WTC11 (cell line): ENCODE measurements at regions not wholly inside any gene's neighbourhood (a gene's known extent, or its start where the extent isn't known, plus 50 kb on each side); places are given as distances from the start of the nearest gene placed in this dataset.

Source experiments
- ATAC-seq: fragments of 200-7000 bp; cut with Tn5 transposase; 2 replicates; pipeline ENCODE4 v1.10.0; 2021; ENCODE audit warnings: mild to moderate bottlenecking, moderate library complexity
- CTCF ChIA-PET: fragments of 300-600 bp; sonication (Branson Sonifier 250); formaldehyde crosslinking; loops from one replicate; lab custom pipeline; 2021; ENCODE audit warnings: antibody characterized with exemption; lab: Charles Lee
- POLR2A ChIA-PET: fragments of 350-600 bp; sonication (Branson Sonifier 250); formaldehyde crosslinking; loops from one replicate; lab custom pipeline; 2021; ENCODE audit warnings: antibody characterized with exemption; lab: Charles Lee
- DNase-seq: peaks from one replicate; pipeline ENCODE4 v3.0.0; 2021; ENCODE audit warnings: low spot score
- H3K27ac Mint-ChIP-seq: 2 replicates; pipeline ENCODE4 v1.8.0; 2021; ENCODE audit warnings: mixed read lengths
- H3K27me3 Mint-ChIP-seq: 2 replicates; pipeline ENCODE4 v1.8.0; 2021; ENCODE audit warnings: low read depth, mild to moderate bottlenecking, moderate library complexity, mixed read lengths
- H3K36me3 Mint-ChIP-seq: 2 replicates; pipeline ENCODE4 v1.8.0; 2021; ENCODE audit warnings: mixed read lengths
- H3K4me1 Mint-ChIP-seq: 2 replicates; pipeline ENCODE4 v1.8.0; 2022; ENCODE audit warnings: mixed read lengths
- H3K4me3 Mint-ChIP-seq: 2 replicates; pipeline ENCODE4 v1.8.0; 2021; ENCODE audit warnings: mild to moderate bottlenecking, moderate library complexity, mixed read lengths
- H3K9me3 Mint-ChIP-seq: 2 replicates; pipeline ENCODE4 v1.8.0; 2021; ENCODE audit warnings: mixed read lengths
- CREB1 ChIP-seq: sonication (generic); formaldehyde crosslinking; IDR thresholded peaks from 2 replicates; pipeline ENCODE4 v1.8.0; 2023; ENCODE audit warnings: mild to moderate bottlenecking, missing genetic modification reagents
- ELF4 ChIP-seq: sonication (generic); formaldehyde crosslinking; IDR thresholded peaks from 2 replicates; pipeline ENCODE4 v1.8.1; 2022; ENCODE audit warnings: low read depth, mild to moderate bottlenecking, moderate library complexity, missing genetic modification reagents
- ERG ChIP-seq: fragments of 250-450 bp; sonication (Bioruptor Pico); IDR thresholded peaks from 2 replicates; pipeline ENCODE4 v1.8.0; 2021; ENCODE audit warnings: mild to moderate bottlenecking
- GABPB1 ChIP-seq: sonication (generic); formaldehyde crosslinking; IDR thresholded peaks from 2 replicates; pipeline ENCODE4 v1.8.1; 2023; ENCODE audit warnings: mild to moderate bottlenecking, missing genetic modification reagents
- MYBL2 ChIP-seq: sonication (generic); formaldehyde crosslinking; IDR thresholded peaks from 2 replicates; pipeline ENCODE4 v1.8.1; 2023; ENCODE audit warnings: mild to moderate bottlenecking, moderate library complexity, missing genetic modification reagents
- NR3C1 ChIP-seq: sonication (generic); formaldehyde crosslinking; conservative IDR thresholded peaks from 2 replicates; pipeline ENCODE4 v1.8.1; 2023; ENCODE audit warnings: low read depth, mild to moderate bottlenecking, missing genetic modification reagents
- PRDM15 ChIP-seq: sonication (generic); formaldehyde crosslinking; IDR thresholded peaks from 2 replicates; pipeline ENCODE4 v1.8.0; 2022; ENCODE audit warnings: missing genetic modification reagents
- PREB ChIP-seq: sonication (generic); formaldehyde crosslinking; IDR thresholded peaks from 2 replicates; pipeline ENCODE4 v1.8.1; 2022; ENCODE audit warnings: mild to moderate bottlenecking, missing genetic modification reagents, moderate library complexity, borderline replicate concordance
- TEAD1 ChIP-seq: sonication (generic); formaldehyde crosslinking; IDR thresholded peaks from 2 replicates; pipeline ENCODE4 v1.8.0; 2022; ENCODE audit warnings: mild to moderate bottlenecking, missing genetic modification reagents
- USF1 ChIP-seq: sonication (generic); formaldehyde crosslinking; IDR thresholded peaks from 2 replicates; pipeline ENCODE4 v1.8.0; 2022; ENCODE audit warnings: mild to moderate bottlenecking, missing genetic modification reagents
- ZNF121 ChIP-seq: sonication (generic); formaldehyde crosslinking; IDR thresholded peaks from 2 replicates; pipeline ENCODE4 v1.8.0; 2023; ENCODE audit warnings: missing genetic modification reagents
- ZNF317 ChIP-seq: sonication (generic); formaldehyde crosslinking; IDR thresholded peaks from 2 replicates; pipeline ENCODE4 v1.8.1; 2023; ENCODE audit warnings: low read depth, mild to moderate bottlenecking, moderate library complexity, missing genetic modification reagents, borderline replicate concordance
- TF ChIP-seq, protein P1 (sequence below): sonication (generic); formaldehyde crosslinking; IDR thresholded peaks from 2 replicates; pipeline ENCODE4 v1.8.1; 2023; ENCODE audit warnings: mild to moderate bottlenecking, missing genetic modification reagents
- TF ChIP-seq, protein P2 (sequence below): sonication (generic); formaldehyde crosslinking; conservative IDR thresholded peaks from 2 replicates; pipeline ENCODE4 v1.8.1; 2023; ENCODE audit warnings: mild to moderate bottlenecking, low read depth, missing genetic modification reagents, moderate library complexity
- TF ChIP-seq, protein P3 (sequence below): sonication (generic); formaldehyde crosslinking; IDR thresholded peaks from 2 replicates; pipeline ENCODE4 v1.8.1; 2023; ENCODE audit warnings: mild to moderate bottlenecking, missing genetic modification reagents, borderline replicate concordance

GRCh38 chr21:19181604-19182140 lies 778.1 kb upstream of the TMPRSS15 start:
- peaks cover 3% of the 10 kb centered on the region; the same call in 1 of the 2 replicates for H3K9me3 Mint-ChIP-seq
- H3K27ac Mint-ChIP-seq: no peak overlapping the region
- ChIA-PET POLR2A (no interaction called here), CTCF (no interaction called here)
- H3K4me3 Mint-ChIP-seq: no peak overlapping the region
- peaks cover 6% of the 10 kb centered on the region for H3K4me1 Mint-ChIP-seq
- H3K36me3 Mint-ChIP-seq: no peaks in the 10 kb centered on the region
- DNase-seq (no peak), ATAC-seq (no peak)
- TF ChIP-seq PREB (CRISPR knock-in tag) (no peak), USF1 (CRISPR knock-in tag) (no peak), TEAD1 (CRISPR knock-in tag) (no peak), MYBL2 (CRISPR knock-in tag) (no peak), CREB1 (CRISPR knock-in tag) (no peak)
- no peaks in the 10 kb centered on the region for H3K27me3 Mint-ChIP-seq

DNA sequence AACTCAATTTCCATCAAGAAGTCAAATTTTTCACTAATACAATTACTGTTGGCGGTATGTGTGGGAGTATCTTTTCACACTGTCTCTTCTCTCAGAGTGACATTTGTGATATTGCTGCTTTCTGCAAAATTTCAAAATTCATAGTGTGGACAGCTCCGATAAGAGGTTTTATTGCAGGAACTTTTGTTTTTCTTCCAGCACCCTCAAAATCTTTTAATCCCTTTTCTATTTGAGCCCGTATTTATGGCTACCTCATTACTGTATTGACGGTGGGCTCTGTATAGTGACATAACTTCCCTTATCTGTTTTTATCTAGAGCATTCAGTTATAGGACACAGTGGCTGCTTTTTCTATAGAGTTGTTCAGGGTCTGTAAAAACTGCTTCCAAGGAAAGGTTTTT lies 794.4 kb upstream of the TMPRSS15 start:
- Mint-ChIP-seq H3K27ac (no peak overlapping the region), H3K4me1 (peaks cover 9% of the 10 kb centered on the region; the same call in 1 of the 2 replicates), H3K36me3 (no peaks in the 10 kb centered on the region), H3K27me3 (no peaks in the 10 kb centered on the region), H3K9me3 (no peaks in the 10 kb centered on the region), H3K4me3 (no peak overlapping the region)
- CTCF ChIA-PET: no interaction called here
- no peak for DNase-seq
- ATAC-seq: no peak
- POLR2A ChIA-PET: no interaction called here
- TF ChIP-seq NR3C1 (no peak), ELF4 (CRISPR knock-in tag) (no peak), ZNF317 (no peak), ERG (CRISPR knock-in tag) (no peak), GABPB1 (CRISPR knock-in tag) (no peak), PRDM15 (CRISPR knock-in tag) (no peak)
- TF ChIP-seq, protein P1, sequence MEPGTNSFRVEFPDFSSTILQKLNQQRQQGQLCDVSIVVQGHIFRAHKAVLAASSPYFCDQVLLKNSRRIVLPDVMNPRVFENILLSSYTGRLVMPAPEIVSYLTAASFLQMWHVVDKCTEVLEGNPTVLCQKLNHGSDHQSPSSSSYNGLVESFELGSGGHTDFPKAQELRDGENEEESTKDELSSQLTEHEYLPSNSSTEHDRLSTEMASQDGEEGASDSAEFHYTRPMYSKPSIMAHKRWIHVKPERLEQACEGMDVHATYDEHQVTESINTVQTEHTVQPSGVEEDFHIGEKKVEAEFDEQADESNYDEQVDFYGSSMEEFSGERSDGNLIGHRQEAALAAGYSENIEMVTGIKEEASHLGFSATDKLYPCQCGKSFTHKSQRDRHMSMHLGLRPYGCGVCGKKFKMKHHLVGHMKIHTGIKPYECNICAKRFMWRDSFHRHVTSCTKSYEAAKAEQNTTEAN (CRISPR knock-in tag): no peak

DNA sequence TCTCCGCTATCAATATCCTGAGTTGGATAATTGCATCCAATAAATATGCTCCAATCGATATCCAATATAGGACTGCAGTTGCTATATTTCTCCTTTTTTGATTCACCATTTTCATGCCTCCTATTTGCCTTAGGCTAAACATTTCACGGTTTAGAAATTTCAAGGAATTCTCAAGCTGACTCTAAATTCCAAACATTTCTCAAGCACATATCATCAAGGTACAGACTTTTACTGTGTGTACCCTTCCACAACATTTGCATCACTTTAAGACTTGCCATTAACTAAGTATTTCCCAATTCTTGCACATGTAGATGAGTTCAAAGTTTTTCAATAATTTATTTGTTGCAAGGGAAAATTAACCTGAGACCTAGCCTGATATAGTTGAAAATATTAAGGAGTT lies 795.2 kb upstream of the TMPRSS15 start:
- ChIA-PET CTCF (no interaction called here), POLR2A (no interaction called here)
- ATAC-seq (no peak), DNase-seq (no peak)
- Mint-ChIP-seq H3K4me1 (peaks cover 9% of the 10 kb centered on the region; the same call in 1 of the 2 replicates), H3K4me3 (no peak overlapping the region), H3K27me3 (no peaks in the 10 kb centered on the region), H3K9me3 (no peaks in the 10 kb centered on the region), H3K27ac (peak overlapping the region; percentile 41), H3K36me3 (no peaks in the 10 kb centered on the region)
- TF ChIP-seq, protein P2, sequence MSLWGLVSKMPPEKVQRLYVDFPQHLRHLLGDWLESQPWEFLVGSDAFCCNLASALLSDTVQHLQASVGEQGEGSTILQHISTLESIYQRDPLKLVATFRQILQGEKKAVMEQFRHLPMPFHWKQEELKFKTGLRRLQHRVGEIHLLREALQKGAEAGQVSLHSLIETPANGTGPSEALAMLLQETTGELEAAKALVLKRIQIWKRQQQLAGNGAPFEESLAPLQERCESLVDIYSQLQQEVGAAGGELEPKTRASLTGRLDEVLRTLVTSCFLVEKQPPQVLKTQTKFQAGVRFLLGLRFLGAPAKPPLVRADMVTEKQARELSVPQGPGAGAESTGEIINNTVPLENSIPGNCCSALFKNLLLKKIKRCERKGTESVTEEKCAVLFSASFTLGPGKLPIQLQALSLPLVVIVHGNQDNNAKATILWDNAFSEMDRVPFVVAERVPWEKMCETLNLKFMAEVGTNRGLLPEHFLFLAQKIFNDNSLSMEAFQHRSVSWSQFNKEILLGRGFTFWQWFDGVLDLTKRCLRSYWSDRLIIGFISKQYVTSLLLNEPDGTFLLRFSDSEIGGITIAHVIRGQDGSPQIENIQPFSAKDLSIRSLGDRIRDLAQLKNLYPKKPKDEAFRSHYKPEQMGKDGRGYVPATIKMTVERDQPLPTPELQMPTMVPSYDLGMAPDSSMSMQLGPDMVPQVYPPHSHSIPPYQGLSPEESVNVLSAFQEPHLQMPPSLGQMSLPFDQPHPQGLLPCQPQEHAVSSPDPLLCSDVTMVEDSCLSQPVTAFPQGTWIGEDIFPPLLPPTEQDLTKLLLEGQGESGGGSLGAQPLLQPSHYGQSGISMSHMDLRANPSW (CRISPR knock-in tag): no peak
- TF ChIP-seq, protein P3, sequence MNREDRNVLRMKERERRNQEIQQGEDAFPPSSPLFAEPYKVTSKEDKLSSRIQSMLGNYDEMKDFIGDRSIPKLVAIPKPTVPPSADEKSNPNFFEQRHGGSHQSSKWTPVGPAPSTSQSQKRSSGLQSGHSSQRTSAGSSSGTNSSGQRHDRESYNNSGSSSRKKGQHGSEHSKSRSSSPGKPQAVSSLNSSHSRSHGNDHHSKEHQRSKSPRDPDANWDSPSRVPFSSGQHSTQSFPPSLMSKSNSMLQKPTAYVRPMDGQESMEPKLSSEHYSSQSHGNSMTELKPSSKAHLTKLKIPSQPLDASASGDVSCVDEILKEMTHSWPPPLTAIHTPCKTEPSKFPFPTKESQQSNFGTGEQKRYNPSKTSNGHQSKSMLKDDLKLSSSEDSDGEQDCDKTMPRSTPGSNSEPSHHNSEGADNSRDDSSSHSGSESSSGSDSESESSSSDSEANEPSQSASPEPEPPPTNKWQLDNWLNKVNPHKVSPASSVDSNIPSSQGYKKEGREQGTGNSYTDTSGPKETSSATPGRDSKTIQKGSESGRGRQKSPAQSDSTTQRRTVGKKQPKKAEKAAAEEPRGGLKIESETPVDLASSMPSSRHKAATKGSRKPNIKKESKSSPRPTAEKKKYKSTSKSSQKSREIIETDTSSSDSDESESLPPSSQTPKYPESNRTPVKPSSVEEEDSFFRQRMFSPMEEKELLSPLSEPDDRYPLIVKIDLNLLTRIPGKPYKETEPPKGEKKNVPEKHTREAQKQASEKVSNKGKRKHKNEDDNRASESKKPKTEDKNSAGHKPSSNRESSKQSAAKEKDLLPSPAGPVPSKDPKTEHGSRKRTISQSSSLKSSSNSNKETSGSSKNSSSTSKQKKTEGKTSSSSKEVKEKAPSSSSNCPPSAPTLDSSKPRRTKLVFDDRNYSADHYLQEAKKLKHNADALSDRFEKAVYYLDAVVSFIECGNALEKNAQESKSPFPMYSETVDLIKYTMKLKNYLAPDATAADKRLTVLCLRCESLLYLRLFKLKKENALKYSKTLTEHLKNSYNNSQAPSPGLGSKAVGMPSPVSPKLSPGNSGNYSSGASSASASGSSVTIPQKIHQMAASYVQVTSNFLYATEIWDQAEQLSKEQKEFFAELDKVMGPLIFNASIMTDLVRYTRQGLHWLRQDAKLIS (CRISPR knock-in tag): no peak
- no peak for TF ChIP-seq ZNF121
